Keratinocyte (primary cell): ENCODE measurements at regions not wholly inside any gene's neighbourhood (a gene's known extent, or its start where the extent isn't known, plus 50 kb on each side); places are given as distances from the start of the nearest gene placed in this dataset.

Experiments used
- DNase-seq: peaks from one replicate; pipeline ENCODE4 v3.0.0-alpha.2; 2011; ENCODE audit warnings: low read depth, missing footprints, low spot score
- FAIRE-seq: peaks from 2 replicates; lab custom pipeline; 2011; peaks lifted over from hg19 to GRCh38; lab: Jason Lieb, UNC
- H2AFZ ChIP-seq: 2 replicates; pipeline ENCODE4 v1.6.0; 2012; ENCODE audit warnings: low read length, control low read depth, inconsistent platforms; ENCODE audit not compliant: control insufficient read depth
- H3K27ac ChIP-seq: 2 replicates; pipeline ENCODE4 v1.5.1; 2011; ENCODE audit warnings: low read length; ENCODE audit not compliant: control insufficient read depth, insufficient read depth
- H3K27me3 ChIP-seq: 3 replicates; pipeline ENCODE4 v1.6.0; 2011; ENCODE audit warnings: low read length; ENCODE audit not compliant: control insufficient read depth, insufficient read depth; ENCODE audit errors: extremely low read depth
- H3K36me3 ChIP-seq, 2 experiments: 2 replicates in 1 of 2; 3 replicates in 1 of 2; pipeline ENCODE4 v1.5.1; 2011; ENCODE audit warnings: low read length in 2 of 2, mild to moderate bottlenecking in 1 of 2; ENCODE audit not compliant: control insufficient read depth in 2 of 2, insufficient read depth in 2 of 2; ENCODE audit errors: extremely low read depth in 1 of 2
- H3K4me1 ChIP-seq: 3 replicates; pipeline ENCODE4 v1.5.1; 2011; ENCODE audit warnings: low read length; ENCODE audit not compliant: control insufficient read depth, insufficient read depth; ENCODE audit errors: extremely low read depth
- H3K4me2 ChIP-seq: 3 replicates; pipeline ENCODE4 v1.6.0; 2011; ENCODE audit warnings: low read depth, low read length; ENCODE audit not compliant: control insufficient read depth, insufficient read depth; ENCODE audit errors: extremely low read depth
- H3K4me3 ChIP-seq, 3 experiments: fragments of 200-600 bp in 1 of 3; sonication (generic) in 1 of 3; 2 replicates in 2 of 3; 3 replicates in 1 of 3; pipeline ENCODE4 v1.5.1; 2011 to 2016; ENCODE audit warnings: low read length in 3 of 3, mild to moderate bottlenecking in 3 of 3, control low read depth in 2 of 3, inconsistent platforms in 1 of 3, low read depth in 1 of 3, mixed read lengths in 1 of 3, mixed run types in 1 of 3, moderate library complexity in 1 of 3; ENCODE audit not compliant: control insufficient read depth in 2 of 3, insufficient read depth in 2 of 3; ENCODE audit errors: extremely low read depth in 1 of 3
- H3K79me2 ChIP-seq: 2 replicates; pipeline ENCODE4 v1.6.0; 2012; ENCODE audit warnings: low read length; ENCODE audit not compliant: control insufficient read depth, insufficient read depth
- H3K9ac ChIP-seq: 3 replicates; pipeline ENCODE4 v1.6.0; 2011; ENCODE audit warnings: low read length; ENCODE audit not compliant: control insufficient read depth, insufficient read depth; ENCODE audit errors: extremely low read depth
- H3K9me1 ChIP-seq: 3 replicates; pipeline ENCODE4 v1.6.0; 2011; ENCODE audit warnings: low read length; ENCODE audit not compliant: control insufficient read depth, insufficient read depth; ENCODE audit errors: extremely low read depth
- H3K9me3 ChIP-seq: 2 replicates; pipeline ENCODE4 v1.5.1; 2012; ENCODE audit warnings: low read depth, low read length; ENCODE audit not compliant: control insufficient read depth
- H4K20me1 ChIP-seq: 3 replicates; pipeline ENCODE4 v1.6.0; 2011; ENCODE audit warnings: low read length; ENCODE audit not compliant: control insufficient read depth, insufficient read depth; ENCODE audit errors: extremely low read depth
- EZH2 ChIP-seq: IDR thresholded peaks from one replicate; pipeline ENCODE4 v1.6.1; 2012; ENCODE audit warnings: inconsistent platforms, mild to moderate bottlenecking, low read length, moderate library complexity
- dilution Hi-C: fragments of 300-500 bp; cut with MboI; formaldehyde crosslinking; loops from one replicate; pipeline ENCODE4 v1.7.0; 2020; ENCODE audit warnings: low sequenced_read_pairs; ENCODE audit not compliant: extremely low pct_ligation_motif_present
- TF ChIP-seq, protein P1 (sequence below), 3 experiments: IDR thresholded peaks in 1 of 3; conservative IDR thresholded peaks in 1 of 3; optimal IDR thresholded peaks in 1 of 3; 2 replicates in 2 of 3; 3 replicates in 1 of 3; pipeline versions ENCODE3 to v1.5.1; 2011; ENCODE audit warnings: low read length in 3 of 3, mild to moderate bottlenecking in 3 of 3, moderate library complexity in 2 of 3, control low read depth in 1 of 3, inconsistent platforms in 1 of 3; ENCODE audit not compliant: insufficient read depth in 2 of 3; ENCODE audit errors: extremely low read depth in 1 of 3

DNA sequence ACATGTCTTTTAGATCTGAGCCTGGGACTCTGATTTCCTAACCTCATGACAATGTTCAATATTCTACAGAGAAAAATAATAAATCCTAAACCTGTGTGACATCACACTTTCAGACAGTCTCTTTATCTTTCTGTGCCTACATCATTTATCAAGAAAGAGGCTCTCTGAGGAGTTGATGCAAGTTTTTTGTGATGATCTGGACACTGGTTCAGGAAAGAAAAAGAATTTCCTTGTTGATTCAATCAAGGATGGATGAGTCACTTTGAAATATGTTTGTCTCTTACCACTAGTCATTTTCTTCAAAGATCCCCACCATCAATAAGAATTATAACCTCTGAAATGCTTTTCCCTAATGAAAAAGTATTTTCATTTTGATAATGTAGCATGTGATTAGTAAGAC is 404.6 kb downstream of the WDR72 start:
- no peak overlapping the region for H3K4me3 ChIP-seq
- TF ChIP-seq EZH2: no peak
- TF ChIP-seq, protein P1, sequence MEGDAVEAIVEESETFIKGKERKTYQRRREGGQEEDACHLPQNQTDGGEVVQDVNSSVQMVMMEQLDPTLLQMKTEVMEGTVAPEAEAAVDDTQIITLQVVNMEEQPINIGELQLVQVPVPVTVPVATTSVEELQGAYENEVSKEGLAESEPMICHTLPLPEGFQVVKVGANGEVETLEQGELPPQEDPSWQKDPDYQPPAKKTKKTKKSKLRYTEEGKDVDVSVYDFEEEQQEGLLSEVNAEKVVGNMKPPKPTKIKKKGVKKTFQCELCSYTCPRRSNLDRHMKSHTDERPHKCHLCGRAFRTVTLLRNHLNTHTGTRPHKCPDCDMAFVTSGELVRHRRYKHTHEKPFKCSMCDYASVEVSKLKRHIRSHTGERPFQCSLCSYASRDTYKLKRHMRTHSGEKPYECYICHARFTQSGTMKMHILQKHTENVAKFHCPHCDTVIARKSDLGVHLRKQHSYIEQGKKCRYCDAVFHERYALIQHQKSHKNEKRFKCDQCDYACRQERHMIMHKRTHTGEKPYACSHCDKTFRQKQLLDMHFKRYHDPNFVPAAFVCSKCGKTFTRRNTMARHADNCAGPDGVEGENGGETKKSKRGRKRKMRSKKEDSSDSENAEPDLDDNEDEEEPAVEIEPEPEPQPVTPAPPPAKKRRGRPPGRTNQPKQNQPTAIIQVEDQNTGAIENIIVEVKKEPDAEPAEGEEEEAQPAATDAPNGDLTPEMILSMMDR (optimal IDR thresholded peaks at IDR 0.05 in 1 of 3, IDR thresholded peaks at IDR 0.05 in 1 of 3, conservative IDR thresholded peaks at IDR 0.05 in 1 of 3; ENCODE audit: extremely low read depth in 1 of 3, insufficient read depth in 2 of 3, low read length in 3 of 3): no peak
- no peak for DNase-seq
- no peak overlapping the region for H3K27ac ChIP-seq
- H3K9ac ChIP-seq: no peak overlapping the region
- H3K4me1 ChIP-seq: no peaks in the 10 kb centered on the region
- no peaks in the 10 kb centered on the region for H3K9me1 ChIP-seq
- no peaks in the 10 kb centered on the region for H3K27me3 ChIP-seq
- H3K79me2 ChIP-seq: no peaks in the 10 kb centered on the region
- no peak for FAIRE-seq
- no peaks in the 10 kb centered on the region for H4K20me1 ChIP-seq
- no peak overlapping the region for H3K4me2 ChIP-seq
- no peaks in the 10 kb centered on the region for H3K36me3 ChIP-seq
- H3K9me3 ChIP-seq: no peaks in the 10 kb centered on the region
- dilution Hi-C loops: no loop called here
- H2AFZ ChIP-seq: no peak overlapping the region

DNA sequence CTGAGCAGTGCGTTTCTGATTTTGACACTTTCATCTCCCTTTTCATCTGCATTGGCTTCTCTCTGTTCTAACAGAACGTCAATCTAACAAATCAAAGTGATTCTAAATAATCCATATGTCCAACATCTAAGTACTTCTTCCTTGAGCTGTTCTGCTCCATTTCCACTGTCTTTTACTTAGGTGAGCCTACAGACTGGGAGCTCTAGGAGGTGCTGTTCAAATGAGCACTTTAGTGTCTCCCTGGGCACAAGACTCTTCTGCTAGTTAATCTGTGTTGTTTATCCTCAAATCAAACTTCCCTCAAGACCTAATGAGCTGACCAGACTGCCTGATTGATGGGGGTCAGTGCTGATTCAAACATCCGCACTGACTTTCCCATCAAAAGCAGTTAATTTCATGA is 408.1 kb downstream of the WDR72 start:
- Histone ChIP-seq H3K4me1 (no peaks in the 10 kb centered on the region), H3K79me2 (no peaks in the 10 kb centered on the region), H3K9me1 (no peaks in the 10 kb centered on the region), H3K4me3 (no peak overlapping the region), H3K9me3 (no peaks in the 10 kb centered on the region), H3K27me3 (no peaks in the 10 kb centered on the region), H3K27ac (no peak overlapping the region), H3K9ac (no peak overlapping the region), H2AFZ (no peak overlapping the region), H3K4me2 (no peak overlapping the region), H4K20me1 (no peaks in the 10 kb centered on the region), H3K36me3 (no peaks in the 10 kb centered on the region)
- TF ChIP-seq, protein P1 (optimal IDR thresholded peaks at IDR 0.05 in 1 of 3, IDR thresholded peaks at IDR 0.05 in 1 of 3, conservative IDR thresholded peaks at IDR 0.05 in 1 of 3; ENCODE audit: extremely low read depth in 1 of 3, insufficient read depth in 2 of 3, low read length in 3 of 3): no peak
- TF ChIP-seq EZH2: no peak
- DNase-seq (no peak), FAIRE-seq (no peak)
- dilution Hi-C loops: no loop called here
